GM19397 (cell line): ENCODE measurements at regions not wholly inside any gene's neighbourhood (a gene's known extent, or its start where the extent isn't known, plus 50 kb on each side); places are given as distances from the start of the nearest gene placed in this dataset.
"Not testable (repeated sequence)": the region's sequence is repeated elsewhere in the genome, so short reads cannot be mapped to it uniquely, and the experiment has no call there.

ENCODE experiments used
- ATAC-seq: cut with Tn5 transposase; IDR thresholded peaks from one replicate; pipeline ENCODE4 v1.9.1; 2021; ENCODE audit warnings: mild to moderate bottlenecking, moderate library complexity; ENCODE audit not compliant: unreplicated experiment

GRCh38 chr3:153023896-153024295 lies 138.1 kb upstream of the RAP2B start:
- no peak for ATAC-seq

- ATAC-seq, result no peak
These were observed 136.0 kb upstream of the RAP2B start for GRCh38 chr3:153026026-153026425.

GRCh38 chr3:153028381-153028780 lies 133.6 kb upstream of the RAP2B start:
- ATAC-seq, result no peak

GRCh38 chr3:153029350-153029749 lies 132.7 kb upstream of the RAP2B start:
- ATAC-seq, result no peak

- ATAC-seq, result no peak
These were observed 129.1 kb upstream of the RAP2B start for GRCh38 chr3:153032891-153033290.

- ATAC-seq, result no peak
These were observed 125.2 kb upstream of the RAP2B start for GRCh38 chr3:153036846-153037245.

- no peak for ATAC-seq
These were observed 123.7 kb upstream of the RAP2B start for GRCh38 chr3:153038367-153038766.

- ATAC-seq, result no peak
These were observed 123.2 kb upstream of the RAP2B start for GRCh38 chr3:153038779-153039178.

GRCh38 chr3:153041181-153041580 lies 120.8 kb upstream of the RAP2B start:
- no peak for ATAC-seq

GRCh38 chr3:153042088-153042487 lies 119.9 kb upstream of the RAP2B start:
- no peak for ATAC-seq

- ATAC-seq, result no peak
These were observed 118.2 kb upstream of the RAP2B start for GRCh38 chr3:153043729-153044328.

- no peak for ATAC-seq
These were observed 116.9 kb upstream of the RAP2B start for GRCh38 chr3:153045150-153045549.

- no peak for ATAC-seq
These were observed 111.0 kb upstream of the RAP2B start for GRCh38 chr3:153050978-153051377.

- no peak for ATAC-seq
These were observed 110.5 kb upstream of the RAP2B start for GRCh38 chr3:153051427-153052095.

GRCh38 chr3:153052096-153052460 lies 109.9 kb upstream of the RAP2B start:
- no peak for ATAC-seq

- ATAC-seq, result no peak
These were observed 106.8 kb upstream of the RAP2B start for GRCh38 chr3:153055217-153055616.

GRCh38 chr3:153055779-153056178 lies 106.2 kb upstream of the RAP2B start:
- ATAC-seq, result no peak

GRCh38 chr3:153058031-153058688 lies 103.9 kb upstream of the RAP2B start:
- not testable (repeated sequence) for ATAC-seq

- no peak for ATAC-seq
These were observed 101.7 kb upstream of the RAP2B start for GRCh38 chr3:153060346-153060745.

GRCh38 chr3:153061938-153062528 lies 100.0 kb upstream of the RAP2B start:
- ATAC-seq, result no peak

- no peak for ATAC-seq
These were observed 98.7 kb upstream of the RAP2B start for GRCh38 chr3:153063337-153063736.

- ATAC-seq, result no peak
These were observed 95.0 kb upstream of the RAP2B start for GRCh38 chr3:153066983-153067382.
